ENCODE measurements at regions not wholly inside any gene's neighbourhood (a gene's known extent, or its start where the extent isn't known, plus 50 kb on each side); places are given as distances from the start of the nearest gene placed in this dataset.

GRCh38 chr11:44498089-44498871, 67.2 kb upstream of the CD82 start:
- DNase-seq = no peak

DNA sequence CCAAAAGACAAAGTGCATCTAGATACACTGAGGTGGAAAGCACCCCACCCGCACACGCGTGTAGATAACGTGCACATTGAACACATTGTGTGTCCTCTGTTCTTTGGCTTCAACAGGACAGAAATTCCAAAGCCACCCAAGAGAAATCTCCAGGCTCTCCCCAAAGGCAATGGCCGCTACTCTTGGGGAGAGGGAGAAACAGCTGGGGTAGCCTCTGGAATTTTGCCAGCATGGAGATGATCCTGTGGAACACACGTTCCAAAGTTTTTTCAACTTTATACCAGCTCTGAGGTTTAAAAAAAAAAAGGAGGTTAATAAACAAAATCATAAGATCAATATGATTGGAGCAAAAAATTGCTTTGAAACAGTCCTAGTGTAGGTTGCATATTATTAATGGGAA, 63.0 kb upstream of the CD82 start:
- DNase-seq = no peak

GRCh38 chr11:44505581-44506054, 59.8 kb upstream of the CD82 start:
- DNase-seq = no peak

GRCh38 chr11:44506375-44507016, 59.0 kb upstream of the CD82 start:
- DNase-seq = no peak

DNA sequence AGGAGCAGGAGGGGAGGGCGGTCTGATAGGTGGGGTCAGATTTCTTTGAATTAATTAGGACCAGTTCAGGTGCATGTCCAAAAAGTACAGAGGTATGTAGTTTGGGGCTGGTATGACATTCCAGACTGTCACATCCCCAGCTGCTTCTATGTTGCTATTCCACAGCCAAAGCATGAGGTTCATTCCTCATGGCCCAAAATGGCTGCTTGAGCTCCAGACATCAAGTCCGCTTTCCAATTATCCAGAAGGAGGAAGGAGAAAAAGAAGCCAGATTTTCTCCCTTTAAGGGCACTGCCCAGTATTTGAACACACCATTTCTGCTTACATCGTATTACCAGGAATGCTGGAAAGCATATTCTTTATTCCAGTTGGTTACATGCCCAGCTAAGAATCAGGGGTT, 58.0 kb upstream of the CD82 start:
- DNase-seq = no peak

DNA sequence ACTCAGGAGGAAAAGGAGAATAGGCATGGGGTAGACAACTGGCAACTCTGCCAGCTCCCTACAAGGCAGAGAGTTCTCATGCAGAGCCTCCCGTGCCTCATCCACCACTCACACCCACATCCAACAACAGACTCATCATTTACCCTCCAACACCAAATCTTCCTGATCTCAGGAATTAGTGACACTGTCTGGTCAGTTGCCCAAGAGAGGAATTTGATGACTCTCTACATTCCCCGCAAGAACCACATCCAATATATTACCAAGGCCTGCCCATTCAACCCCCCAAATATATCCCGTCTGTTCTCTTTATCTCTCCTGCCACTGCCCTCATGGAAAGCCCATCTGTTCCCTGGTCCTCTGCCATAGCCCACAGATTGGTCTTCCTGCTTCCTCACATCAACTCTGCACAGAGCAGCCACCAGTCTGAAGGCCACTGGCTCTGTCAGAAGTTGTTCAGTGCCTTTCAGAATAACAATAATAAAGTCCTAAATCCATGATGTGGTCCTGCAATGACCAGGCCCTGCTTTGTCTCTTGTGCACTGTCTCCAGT, 57.5 kb upstream of the CD82 start:
- DNase-seq = peak; percentile 14

DNA sequence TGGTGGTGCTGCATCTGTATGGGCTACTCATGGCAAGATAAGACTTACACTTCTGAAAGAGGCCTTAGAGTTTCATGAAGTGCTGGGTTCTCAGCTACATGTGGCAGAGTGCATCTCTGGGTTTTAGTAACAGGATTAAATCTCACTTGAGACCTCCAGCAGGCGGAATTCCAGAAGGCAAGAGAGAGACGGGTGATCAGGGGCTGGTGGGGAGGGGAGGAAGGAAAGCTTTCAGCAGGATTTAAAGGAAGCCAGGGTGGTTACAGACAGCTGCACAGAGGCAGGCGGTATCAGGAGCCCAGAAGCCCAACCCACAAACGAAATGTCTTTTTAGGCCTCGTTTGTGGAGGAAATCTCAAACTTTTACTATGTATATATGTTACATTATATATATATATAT, 56.2 kb upstream of the CD82 start:
- no peak for DNase-seq

DNA sequence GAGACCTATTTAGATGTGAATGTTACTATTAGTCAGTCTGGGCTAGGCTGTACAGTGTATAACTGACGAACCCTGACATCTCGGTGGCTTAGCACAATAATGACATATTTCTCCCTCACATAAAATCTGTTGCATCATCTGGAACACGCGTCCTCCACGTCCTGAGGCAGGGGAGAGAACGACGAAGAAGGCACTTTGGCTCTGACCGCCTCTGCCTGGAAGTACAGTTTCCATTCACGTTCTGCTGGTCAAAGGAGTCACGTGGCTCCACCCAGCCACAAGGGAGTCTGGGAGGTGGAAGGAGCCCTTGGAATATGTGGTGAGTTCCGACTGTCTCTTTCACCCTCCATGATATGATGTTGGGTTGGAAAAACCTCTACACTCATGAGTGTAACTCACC, 55.1 kb upstream of the CD82 start:
- no peak for DNase-seq

DNA sequence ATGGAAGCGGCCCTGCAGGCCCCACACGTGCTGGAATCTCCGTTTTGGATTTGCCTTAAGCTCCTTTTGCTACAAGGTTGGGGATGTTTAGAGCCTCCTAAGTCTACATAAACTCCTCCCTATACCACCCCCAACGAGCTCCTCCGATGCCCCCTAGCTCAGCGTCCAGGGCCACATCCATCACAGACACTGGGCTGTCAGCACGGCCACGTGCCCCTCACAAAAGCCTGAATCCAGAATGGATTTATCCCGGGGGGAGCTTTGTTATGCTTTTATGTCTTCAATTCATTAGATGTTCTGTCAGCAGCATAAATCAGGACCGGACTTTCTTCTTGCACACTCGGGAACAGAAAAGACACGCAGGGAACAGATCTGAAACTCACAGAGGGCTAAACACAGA, 52.6 kb upstream of the CD82 start:
- DNase-seq = no peak

DNA sequence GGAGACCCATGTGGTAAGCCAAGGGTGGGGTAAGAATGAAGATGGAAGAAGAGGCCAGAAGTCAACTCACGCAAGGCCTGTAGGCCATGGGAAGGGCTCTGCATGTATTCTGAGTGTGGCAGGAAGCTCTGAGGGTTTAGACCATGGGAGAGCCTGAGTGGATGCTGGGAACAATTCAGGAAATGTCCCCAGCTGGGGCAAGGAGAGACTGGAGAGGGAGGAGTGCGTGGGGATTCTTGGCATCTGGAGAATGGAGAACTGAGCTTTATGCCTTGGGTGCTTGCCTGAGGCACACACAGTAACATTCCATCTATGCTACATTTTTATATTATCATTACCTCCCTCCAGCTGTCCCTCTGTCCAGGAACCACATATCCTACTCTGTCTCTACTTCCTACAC, 50.4 kb upstream of the CD82 start:
- DNase-seq = no peak
